ENCODE measurements at regions not wholly inside any gene's neighbourhood (a gene's known extent, or its start where the extent isn't known, plus 50 kb on each side); places are given as distances from the start of the nearest gene placed in this dataset.

DNA sequence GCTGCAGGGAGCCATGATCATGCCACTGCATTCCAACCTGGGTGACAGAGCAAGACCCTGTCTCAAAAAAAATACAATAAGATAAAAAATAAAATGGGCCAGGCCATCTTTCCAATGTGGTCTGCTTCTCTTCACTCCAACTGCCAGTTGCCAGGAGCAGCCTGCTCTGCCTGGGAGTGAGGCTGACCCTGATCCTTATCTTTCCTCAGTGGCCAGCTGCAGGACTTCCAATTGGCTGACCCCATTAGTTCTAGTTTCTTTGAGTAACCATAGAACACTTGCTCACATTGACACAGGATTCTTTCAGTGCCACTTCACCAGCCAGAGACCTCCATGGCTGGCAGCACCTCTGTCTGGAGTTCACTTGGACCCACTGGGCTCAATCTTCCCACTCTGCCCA, 258.6 kb downstream of the MID1IP1 start:
- TF ChIP-seq, protein P1, sequence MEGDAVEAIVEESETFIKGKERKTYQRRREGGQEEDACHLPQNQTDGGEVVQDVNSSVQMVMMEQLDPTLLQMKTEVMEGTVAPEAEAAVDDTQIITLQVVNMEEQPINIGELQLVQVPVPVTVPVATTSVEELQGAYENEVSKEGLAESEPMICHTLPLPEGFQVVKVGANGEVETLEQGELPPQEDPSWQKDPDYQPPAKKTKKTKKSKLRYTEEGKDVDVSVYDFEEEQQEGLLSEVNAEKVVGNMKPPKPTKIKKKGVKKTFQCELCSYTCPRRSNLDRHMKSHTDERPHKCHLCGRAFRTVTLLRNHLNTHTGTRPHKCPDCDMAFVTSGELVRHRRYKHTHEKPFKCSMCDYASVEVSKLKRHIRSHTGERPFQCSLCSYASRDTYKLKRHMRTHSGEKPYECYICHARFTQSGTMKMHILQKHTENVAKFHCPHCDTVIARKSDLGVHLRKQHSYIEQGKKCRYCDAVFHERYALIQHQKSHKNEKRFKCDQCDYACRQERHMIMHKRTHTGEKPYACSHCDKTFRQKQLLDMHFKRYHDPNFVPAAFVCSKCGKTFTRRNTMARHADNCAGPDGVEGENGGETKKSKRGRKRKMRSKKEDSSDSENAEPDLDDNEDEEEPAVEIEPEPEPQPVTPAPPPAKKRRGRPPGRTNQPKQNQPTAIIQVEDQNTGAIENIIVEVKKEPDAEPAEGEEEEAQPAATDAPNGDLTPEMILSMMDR (IDR thresholded peaks at IDR 0.05 in 2 of 3, conservative IDR thresholded peaks at IDR 0.05 in 1 of 3; ENCODE audit: borderline replicate concordance in 1 of 3, insufficient read depth in 1 of 3, low read depth in 2 of 3, low read length in 2 of 3) = no peak
- no peak for TF ChIP-seq ELF1 (IDR thresholded peaks at IDR 0.05; ENCODE audit: borderline replicate concordance, low read depth)
- no peak for TF ChIP-seq POLR2A (IDR thresholded peaks at IDR 0.05; ENCODE audit: borderline replicate concordance, extremely low read depth, insufficient read depth, insufficient read length)
- TF ChIP-seq TCF7L2 (IDR thresholded peaks at IDR 0.05; ENCODE audit: borderline replicate concordance, extremely low read depth, insufficient read depth, insufficient read length) = no peak
- TF ChIP-seq RAD21 (IDR thresholded peaks at IDR 0.05; ENCODE audit: low read depth) = no peak
- TF ChIP-seq CEBPB (IDR thresholded peaks at IDR 0.05; ENCODE audit: low read depth) = no peak
- TF ChIP-seq YY1 (IDR thresholded peaks at IDR 0.05; ENCODE audit: extremely low read depth, insufficient replicate concordance, low read depth, low read length) = no peak
- no peak for TF ChIP-seq POLR2AphosphoS5 (IDR thresholded peaks at IDR 0.05; ENCODE audit: low read depth, low read length)
- no peak for TF ChIP-seq EGR1 (IDR thresholded peaks at IDR 0.05; ENCODE audit: low read depth)
- TF ChIP-seq ZNF274 (IDR thresholded peaks at IDR 0.05; ENCODE audit: low read depth, low read length) = no peak
- TF ChIP-seq, protein P2, sequence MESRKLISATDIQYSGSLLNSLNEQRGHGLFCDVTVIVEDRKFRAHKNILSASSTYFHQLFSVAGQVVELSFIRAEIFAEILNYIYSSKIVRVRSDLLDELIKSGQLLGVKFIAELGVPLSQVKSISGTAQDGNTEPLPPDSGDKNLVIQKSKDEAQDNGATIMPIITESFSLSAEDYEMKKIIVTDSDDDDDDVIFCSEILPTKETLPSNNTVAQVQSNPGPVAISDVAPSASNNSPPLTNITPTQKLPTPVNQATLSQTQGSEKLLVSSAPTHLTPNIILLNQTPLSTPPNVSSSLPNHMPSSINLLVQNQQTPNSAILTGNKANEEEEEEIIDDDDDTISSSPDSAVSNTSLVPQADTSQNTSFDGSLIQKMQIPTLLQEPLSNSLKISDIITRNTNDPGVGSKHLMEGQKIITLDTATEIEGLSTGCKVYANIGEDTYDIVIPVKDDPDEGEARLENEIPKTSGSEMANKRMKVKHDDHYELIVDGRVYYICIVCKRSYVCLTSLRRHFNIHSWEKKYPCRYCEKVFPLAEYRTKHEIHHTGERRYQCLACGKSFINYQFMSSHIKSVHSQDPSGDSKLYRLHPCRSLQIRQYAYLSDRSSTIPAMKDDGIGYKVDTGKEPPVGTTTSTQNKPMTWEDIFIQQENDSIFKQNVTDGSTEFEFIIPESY (IDR thresholded peaks at IDR 0.05; ENCODE audit: extremely low read depth, insufficient replicate concordance, low read length) = no peak

All from HCT116 (cell line).